K562 (cell line): ENCODE measurements at regions not wholly inside any gene's neighbourhood (a gene's known extent, or its start where the extent isn't known, plus 50 kb on each side); places are given as distances from the start of the nearest gene placed in this dataset.

Experiments used
- ATAC-seq: fragments of 200-7000 bp; cut with Tn5 transposase; 3 replicates; pipeline ENCODE4 v1.9.1; 2020; ENCODE audit warnings: moderate library complexity
- BruUV-seq: library from RNA; stranded (reverse); fragments of 400-500 nt; replicated peaks from 2 replicates; lab custom pipeline; 2021; lab: Mats Ljungman, UMichigan
- CTCF ChIA-PET: fragments of 300-600 bp; formaldehyde crosslinking; extraction: SDS; loops from one replicate; lab custom pipeline; 2021; ENCODE audit warnings: low intra/inter-chr PET ratio; lab: Yijun Ruan, JAX
- POLR2A ChIA-PET: fragments of 300-600, 350-650 bp; sonication (Branson Sonifier 250); formaldehyde crosslinking; extraction: SDS; loops from one replicate; lab custom pipeline; 2021; ENCODE audit warnings: antibody characterized with exemption, inconsistent platforms; lab: Yijun Ruan, JAX
- DNase-seq, 4 experiments: peaks; one replicate each; pipeline versions ENCODE4 v3.0.0 to v3.0.0-alpha.2; 2011 to 2018; ENCODE audit warnings: low spot score in 3 of 4, mixed read lengths in 3 of 4; ENCODE audit errors: extremely low read depth in 1 of 4
- FAIRE-seq: peaks from 2 replicates; lab custom pipeline; 2011; peaks lifted over from hg19 to GRCh38; lab: Jason Lieb, UNC
- H2AFZ ChIP-seq: 2 replicates; pipeline ENCODE4 v1.6.0; 2011; ENCODE audit warnings: low read depth, low read length, control low read depth, inconsistent platforms
- H3K27ac ChIP-seq: fragments of 200-600 bp; 3 replicates; pipeline ENCODE4 v1.8.0; 2011; ENCODE audit warnings: low read depth, mild to moderate bottlenecking, control low read depth, inconsistent platforms, low read length, moderate library complexity, mixed read lengths; ENCODE audit errors: extremely low read depth
- H3K27me3 ChIP-seq, 2 experiments: fragments of 300-600 bp in 1 of 2; 2 replicates in 1 of 2; 3 replicates in 1 of 2; pipeline versions ENCODE4 v1.6.0 to v1.8.0; 2011; ENCODE audit warnings: inconsistent platforms in 2 of 2, low read length in 2 of 2, mild to moderate bottlenecking in 1 of 2, mixed read lengths in 1 of 2, moderate library complexity in 1 of 2; ENCODE audit not compliant: control insufficient read depth in 2 of 2, insufficient read depth in 2 of 2
- H3K36me3 ChIP-seq: fragments of 300-600 bp; 3 replicates; pipeline ENCODE4 v1.8.0; 2011; ENCODE audit warnings: mild to moderate bottlenecking, low read length, inconsistent platforms; ENCODE audit not compliant: control insufficient read depth, insufficient read depth
- H3K4me1 ChIP-seq, 2 experiments: fragments of 200-600 bp in 1 of 2; replicated peaks in 1 of 2; 2 replicates in 1 of 2; 3 replicates in 1 of 2; pipeline versions ENCODE4 v1.5.1 to v1.8.0; 2011; ENCODE audit warnings: inconsistent platforms in 2 of 2, low read length in 2 of 2, mild to moderate bottlenecking in 1 of 2, mixed read lengths in 1 of 2, moderate library complexity in 1 of 2; ENCODE audit not compliant: control insufficient read depth in 2 of 2, insufficient read depth in 2 of 2
- H3K4me2 ChIP-seq: 2 replicates; pipeline ENCODE4 v1.6.1; 2011; ENCODE audit warnings: low read length, control low read depth, inconsistent platforms, mixed read lengths; ENCODE audit not compliant: insufficient read depth
- H3K4me3 ChIP-seq: fragments of 200-600 bp; sonication (generic), shearing (Covaris generic); 2 replicates; pipeline ENCODE4 v1.5.1; 2016; ENCODE audit warnings: control low read depth, inconsistent platforms
- H3K79me2 ChIP-seq: fragments of 200-600 bp; 3 replicates; pipeline ENCODE4 v1.8.0; 2011; ENCODE audit warnings: low read length, inconsistent platforms; ENCODE audit not compliant: control insufficient read depth, insufficient read depth
- H3K9ac ChIP-seq, 2 experiments: 2 replicates each; pipeline versions ENCODE4 v1.6.0 to v1.6.1; 2011; ENCODE audit warnings: low read depth in 2 of 2, low read length in 2 of 2, control low read depth in 1 of 2, inconsistent platforms in 1 of 2, mild to moderate bottlenecking in 1 of 2, mixed read lengths in 1 of 2; ENCODE audit not compliant: insufficient read depth in 1 of 2
- H3K9me1 ChIP-seq: one replicate; pipeline ENCODE4 v1.6.0; 2011; ENCODE audit warnings: inconsistent platforms, mild to moderate bottlenecking, low read length, moderate library complexity; ENCODE audit not compliant: control insufficient read depth, insufficient read depth
- H3K9me3 ChIP-seq: replicated peaks from 2 replicates; pipeline ENCODE4 v1.5.1; 2011; ENCODE audit warnings: low read depth, low read length, inconsistent platforms; ENCODE audit not compliant: control insufficient read depth, insufficient read depth
- H4K20me1 ChIP-seq: replicated peaks from 2 replicates; pipeline ENCODE4 v1.6.1; 2011; ENCODE audit warnings: low read length, inconsistent platforms, mixed read lengths; ENCODE audit not compliant: control insufficient read depth, insufficient read depth
- CBX2 ChIP-seq: fragments of 200-600 bp; sonication (generic); IDR thresholded peaks from one replicate; pipeline ENCODE4 v1.6.1; 2012; ENCODE audit warnings: mild to moderate bottlenecking, low read length, inconsistent platforms; ENCODE audit not compliant: insufficient read depth, poor library complexity, severe bottlenecking
- CEBPB ChIP-seq: fragments of 450-650 bp; IDR thresholded peaks from 2 replicates; pipeline ENCODE4 v1.6.1; 2016; ENCODE audit warnings: missing genetic modification characterization, missing compliant biosample characterization
- CREM ChIP-seq: IDR thresholded peaks from 2 replicates; pipeline ENCODE4 v1.6.1; 2014; ENCODE audit warnings: antibody characterized with exemption, low read depth
- GATA2 ChIP-seq: sonication (generic); formaldehyde crosslinking; IDR thresholded peaks from 2 replicates; pipeline ENCODE4 v1.4.0; 2020; ENCODE audit warnings: mild to moderate bottlenecking, missing genetic modification reagents
- HDAC2 ChIP-seq: fragments of 450-650 bp; IDR thresholded peaks from 2 replicates; pipeline ENCODE4 v1.6.1; 2016; ENCODE audit warnings: mild to moderate bottlenecking
- HNRNPH1 ChIP-seq: fragments of 200-400 bp; formaldehyde crosslinking; optimal IDR thresholded peaks from 2 replicates; pipeline ENCODE3; 2017; ENCODE audit warnings: low read depth, mild to moderate bottlenecking, low read length, moderate library complexity
- LCOR ChIP-seq: sonication (generic); formaldehyde crosslinking; IDR thresholded peaks from 2 replicates; pipeline ENCODE4 v1.8.0; 2022; ENCODE audit warnings: mild to moderate bottlenecking, missing genetic modification reagents
- NFIX ChIP-seq: fragments of 250-450 bp; sonication (Bioruptor Pico); IDR thresholded peaks from 2 replicates; pipeline ENCODE4 v1.4.0; 2020; ENCODE audit warnings: low read depth, mild to moderate bottlenecking, moderate library complexity
- NRF1 ChIP-seq, 2 experiments: fragments of 450-650 bp; IDR thresholded peaks in 1 of 2; conservative IDR thresholded peaks in 1 of 2; 2 replicates each; pipeline ENCODE4 v1.6.1; 2014; ENCODE audit warnings: mild to moderate bottlenecking in 2 of 2
- PHTF2 ChIP-seq: fragments of 250-450 bp; sonication (Bioruptor Pico); IDR thresholded peaks from 2 replicates; pipeline ENCODE4 v1.5.0; 2021; ENCODE audit warnings: mild to moderate bottlenecking
- PPARD ChIP-seq: fragments of 250-450 bp; sonication (Bioruptor Pico); IDR thresholded peaks from 2 replicates; pipeline ENCODE4 v1.8.0; 2022; ENCODE audit warnings: inconsistent platforms, mild to moderate bottlenecking, moderate library complexity
- RBM17 ChIP-seq: fragments of 200-400 bp; formaldehyde crosslinking; IDR thresholded peaks from 2 replicates; pipeline ENCODE4 v1.6.1; 2017; ENCODE audit warnings: low read depth, mild to moderate bottlenecking, low read length, borderline replicate concordance
- RCOR1 ChIP-seq, 2 experiments: IDR thresholded peaks; 2 replicates each; pipeline ENCODE4 v1.6.1; 2012; ENCODE audit warnings: low read depth in 2 of 2, low read length in 2 of 2, borderline replicate concordance in 1 of 2, improper control_type of control experiment in 1 of 2
- SMAD3 ChIP-seq: fragments of 450-650 bp; formaldehyde crosslinking; conservative IDR thresholded peaks from 2 replicates; pipeline ENCODE4 v1.4.0; 2020; ENCODE audit warnings: mild to moderate bottlenecking
- STAT5A ChIP-seq: IDR thresholded peaks from 2 replicates; pipeline ENCODE4 v1.6.1; 2012; ENCODE audit warnings: low read length, inconsistent platforms, borderline replicate concordance
- TEAD4 ChIP-seq, 2 experiments: sonication (generic) in 1 of 2; formaldehyde crosslinking in 1 of 2; IDR thresholded peaks; 2 replicates each; pipeline versions ENCODE4 v1.6.1 to v1.8.0; 2012 to 2022; ENCODE audit warnings: borderline replicate concordance in 1 of 2, inconsistent platforms in 1 of 2, low read length in 1 of 2, mild to moderate bottlenecking in 1 of 2, missing genetic modification reagents in 1 of 2
- U2AF2 ChIP-seq: fragments of 200-400 bp; formaldehyde crosslinking; optimal IDR thresholded peaks from 2 replicates; pipeline ENCODE3; 2017; ENCODE audit warnings: low read depth, mild to moderate bottlenecking, low read length
- ZNF134 ChIP-seq: fragments of 250-450 bp; sonication (Bioruptor Pico); conservative IDR thresholded peaks from 2 replicates; pipeline ENCODE4 v1.4.0; 2020
- ZNF174 ChIP-seq: fragments of 250-450 bp; sonication (Bioruptor Pico); IDR thresholded peaks from 2 replicates; pipeline ENCODE4 v1.4.0; 2020; ENCODE audit warnings: mild to moderate bottlenecking
- ZNF263 ChIP-seq: sonication (generic); formaldehyde crosslinking; IDR thresholded peaks from 2 replicates; pipeline ENCODE4 v1.8.0; 2022; ENCODE audit warnings: mild to moderate bottlenecking, missing genetic modification reagents, borderline replicate concordance
- ZNF561 ChIP-seq: fragments of 450-650 bp; formaldehyde crosslinking; conservative IDR thresholded peaks from 2 replicates; pipeline ENCODE4 v1.4.0; 2020; ENCODE audit warnings: mild to moderate bottlenecking, moderate library complexity
- ZNF76 ChIP-seq: fragments of 250-450 bp; sonication (Bioruptor Pico); IDR thresholded peaks from 2 replicates; pipeline ENCODE4 v1.4.0; 2020; ENCODE audit warnings: mild to moderate bottlenecking, moderate library complexity, borderline replicate concordance
- WGBS: fragments of 100-300 bp; shearing (Covaris generic); methylation state at CpG from one replicate; pipeline ENCODE4 v1.1.6; 2016; ENCODE audit warnings: low coverage, mixed read lengths; ENCODE audit not compliant: insufficient coverage; ENCODE audit errors: missing lambda C conversion rate; 5-methylcytosine and 5-hydroxymethylcytosine counted together
- in situ Hi-C: fragments of 300-500 bp; cut with MboI; formaldehyde crosslinking; loops from 4 replicates; pipeline ENCODE4 v1.15.0; 2018; ENCODE audit warnings: inconsistent platforms, mixed read lengths
- intact Hi-C: fragments of 100-400 bp; cut with micrococcal nuclease; formaldehyde crosslinking; loops from 2 replicates; pipeline ENCODE4 v1.14.2; 2022
- TF ChIP-seq, protein P1 (sequence below): fragments of 250-450 bp; sonication (Bioruptor Pico); IDR thresholded peaks from 2 replicates; pipeline ENCODE4 v1.4.0; 2020; ENCODE audit warnings: mild to moderate bottlenecking, moderate library complexity

DNA sequence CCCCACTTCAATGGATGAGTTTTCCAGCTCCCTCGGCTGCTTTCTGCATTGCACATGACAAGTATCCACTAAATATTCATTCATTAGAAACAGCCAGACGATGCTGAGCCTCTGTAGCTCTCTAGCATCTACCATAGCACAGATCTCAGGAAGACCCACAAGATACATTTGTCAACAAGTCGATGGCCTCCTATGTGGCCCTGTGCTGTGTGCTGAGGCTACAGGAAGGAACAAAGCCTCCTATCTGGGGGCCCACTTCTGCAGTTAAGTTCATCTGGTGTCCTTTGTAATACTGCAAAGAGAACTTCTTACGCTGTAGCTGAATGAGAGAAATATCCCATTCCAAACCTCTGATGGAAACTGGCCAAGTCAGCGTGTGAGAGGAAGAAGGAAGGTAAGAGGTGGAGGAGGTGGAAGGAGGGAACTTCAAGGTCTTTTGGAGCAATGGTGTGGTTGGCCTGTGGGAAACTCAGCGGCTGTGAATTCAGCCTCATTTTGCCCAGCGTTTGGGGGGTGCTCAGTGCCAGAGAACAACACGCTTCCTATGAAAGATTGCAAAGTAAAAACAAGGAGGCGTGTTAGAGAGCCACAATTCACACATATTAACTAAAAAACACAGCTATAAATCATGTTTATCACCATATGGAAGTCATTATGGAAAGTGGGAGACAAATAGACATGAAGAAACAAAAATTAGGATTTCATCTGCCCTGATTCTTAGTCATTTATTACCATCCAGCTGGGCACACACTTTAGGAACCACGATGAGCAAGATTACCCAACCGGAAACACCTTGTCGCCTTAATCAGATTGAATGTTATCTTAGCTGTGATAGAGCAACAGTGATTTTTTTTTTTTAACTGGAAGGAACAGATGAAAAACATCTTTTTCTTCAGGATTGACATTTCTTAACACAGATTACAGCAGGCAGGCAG is 62.2 kb upstream of the USP6NL start:
- Histone ChIP-seq H3K27ac (no peak overlapping the region), H3K9me3 (no peaks in the 10 kb centered on the region), H3K4me1 (peaks cover 0 to 7% of the 10 kb centered on the region in 2 experiments; a peak in 3 of 5 replicates), H3K4me2 (no peak overlapping the region), H3K79me2 (no peaks in the 10 kb centered on the region), H3K9ac (no peak overlapping the region), H3K27me3 (no peaks in the 10 kb centered on the region), H4K20me1 (no peaks in the 10 kb centered on the region), H3K36me3 (no peaks in the 10 kb centered on the region), H2AFZ (0 out of 2 replicates have a peak overlapping the region, but pooled peaks have one; percentile 3), H3K4me3 (no peak overlapping the region), H3K9me1 (no peaks in the 10 kb centered on the region)
- ChIA-PET CTCF (no interaction called here), POLR2A (interaction anchor here (0.6 to 1.0 kb wide), 4 partner anchors 12 to 52 kb away, joined by 3 to 10 read pairs (median 4); no protein-coding TSS in a partner anchor)
- peak; percentile 49 for ATAC-seq
- WGBS, result 26% methylated on average over 12 of the region's 12 CpGs
- in situ Hi-C loops (no loop called here), intact Hi-C loops (no loop called here)
- BruUV-seq, result no TSS peak
- no peak for FAIRE-seq
- DNase-seq, result no peak
- TF ChIP-seq STAT5A, result no peak
- TF ChIP-seq HDAC2, result peak; percentile 86
- no peak for TF ChIP-seq ZNF134 (CRISPR knock-in tag)
- TF ChIP-seq SMAD3 (CRISPR knock-in tag), result no peak
- peak in 1 of 2 experiments; percentile 78; a peak in 3 of 4 replicates for TF ChIP-seq RCOR1 (IDR thresholded peaks at IDR 0.05; ENCODE audit: borderline replicate concordance in 1 of 2, low read depth in 2 of 2, low read length in 2 of 2)
- no peak for TF ChIP-seq ZNF76 (CRISPR knock-in tag)
- TF ChIP-seq GATA2 (CRISPR knock-in tag), result no peak
- no peak for TF ChIP-seq NFIX (CRISPR knock-in tag)
- TF ChIP-seq PHTF2 (CRISPR knock-in tag), result no peak
- no peak for TF ChIP-seq HNRNPH1
- TF ChIP-seq, protein P1, sequence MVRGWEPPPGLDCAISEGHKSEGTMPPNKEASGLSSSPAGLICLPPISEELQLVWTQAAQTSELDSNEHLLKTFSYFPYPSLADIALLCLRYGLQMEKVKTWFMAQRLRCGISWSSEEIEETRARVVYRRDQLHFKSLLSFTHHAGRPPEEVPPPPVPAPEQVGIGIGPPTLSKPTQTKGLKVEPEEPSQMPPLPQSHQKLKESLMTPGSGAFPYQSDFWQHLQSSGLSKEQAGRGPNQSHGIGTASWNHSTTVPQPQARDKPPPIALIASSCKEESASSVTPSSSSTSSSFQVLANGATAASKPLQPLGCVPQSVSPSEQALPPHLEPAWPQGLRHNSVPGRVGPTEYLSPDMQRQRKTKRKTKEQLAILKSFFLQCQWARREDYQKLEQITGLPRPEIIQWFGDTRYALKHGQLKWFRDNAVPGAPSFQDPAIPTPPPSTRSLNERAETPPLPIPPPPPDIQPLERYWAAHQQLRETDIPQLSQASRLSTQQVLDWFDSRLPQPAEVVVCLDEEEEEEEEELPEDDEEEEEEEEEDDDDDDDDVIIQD (CRISPR knock-in tag), result no peak
- no peak for TF ChIP-seq ZNF263 (CRISPR knock-in tag)
- TF ChIP-seq ZNF561 (CRISPR knock-in tag), result no peak
- no peak for TF ChIP-seq RBM17
- TF ChIP-seq CREM, result no peak
- no peak for TF ChIP-seq U2AF2
- TF ChIP-seq CEBPB (tag), result no peak
- no peak for TF ChIP-seq LCOR (CRISPR knock-in tag)
- no peak for TF ChIP-seq NRF1 (conservative IDR thresholded peaks at IDR 0.05 in 1 of 2, IDR thresholded peaks at IDR 0.05 in 1 of 2)
- no peak for TF ChIP-seq ZNF174 (CRISPR knock-in tag)
- TF ChIP-seq CBX2, result no peak
- TF ChIP-seq PPARD (CRISPR knock-in tag), result no peak
- 0 out of 2 replicates have a peak, but pooled peaks have one; percentile 15 for TF ChIP-seq TEAD4 (IDR thresholded peaks at IDR 0.05; ENCODE audit: low read length)
- TF ChIP-seq TEAD4 (CRISPR knock-in tag; IDR thresholded peaks at IDR 0.05; ENCODE audit: borderline replicate concordance), result no peak
